ENCODE measurements at regions not wholly inside any gene's neighbourhood (a gene's known extent, or its start where the extent isn't known, plus 50 kb on each side); places are given as distances from the start of the nearest gene placed in this dataset.
A peak's percentile ranks its signal among the peaks of the same experiment; 100 is the strongest.

- TF ChIP-seq CTCF (IDR thresholded peaks at IDR 0.05 in 2 of 3, conservative IDR thresholded peaks at IDR 0.05 in 1 of 3; ENCODE audit: borderline replicate concordance in 1 of 3, insufficient read depth in 1 of 3, low read depth in 2 of 3, low read length in 2 of 3) = no peak
- no peak for TF ChIP-seq POLR2A (IDR thresholded peaks at IDR 0.05; ENCODE audit: borderline replicate concordance, extremely low read depth, insufficient read depth, insufficient read length)
- TF ChIP-seq REST (IDR thresholded peaks at IDR 0.05; ENCODE audit: low read depth) = no peak
- no peak for TF ChIP-seq ELF1 (IDR thresholded peaks at IDR 0.05; ENCODE audit: borderline replicate concordance, low read depth)
- no peak for TF ChIP-seq SIN3A (IDR thresholded peaks at IDR 0.05; ENCODE audit: low read depth)
- no peak for TF ChIP-seq EZH2 (IDR thresholded peaks at IDR 0.05)
- TF ChIP-seq EGR1 (IDR thresholded peaks at IDR 0.05; ENCODE audit: low read depth) = no peak
- no peak for TF ChIP-seq SP1 (IDR thresholded peaks at IDR 0.05; ENCODE audit: low read depth)
- TF ChIP-seq EZH2phosphoT487 (IDR thresholded peaks at IDR 0.05; ENCODE audit: borderline replicate concordance) = no peak
- TF ChIP-seq MAX (IDR thresholded peaks at IDR 0.05) = no peak
- no peak for TF ChIP-seq TCF7L2 (IDR thresholded peaks at IDR 0.05; ENCODE audit: borderline replicate concordance, extremely low read depth, insufficient read depth, insufficient read length)
- no peak for TF ChIP-seq FOSL1 (IDR thresholded peaks at IDR 0.05; ENCODE audit: low read depth)
- peak; percentile 40 for TF ChIP-seq POLR2AphosphoS5 (IDR thresholded peaks at IDR 0.05; ENCODE audit: low read depth, low read length)
- TF ChIP-seq JUND (IDR thresholded peaks at IDR 0.05) = no peak
Measured at GRCh38 chr7:130893441-130893894, 159.5 kb upstream of the KLF14 start.
